WTC11 (cell line): ENCODE measurements at regions not wholly inside any gene's neighbourhood (a gene's known extent, or its start where the extent isn't known, plus 50 kb on each side); places are given as distances from the start of the nearest gene placed in this dataset.
A peak's percentile ranks its signal among the peaks of the same experiment; 100 is the strongest.
"Not testable (repeated sequence)": the region's sequence is repeated elsewhere in the genome, so short reads cannot be mapped to it uniquely, and the experiment has no call there.

Experiments used
- ATAC-seq: fragments of 200-7000 bp; cut with Tn5 transposase; 2 replicates; pipeline ENCODE4 v1.10.0; 2021; ENCODE audit warnings: mild to moderate bottlenecking, moderate library complexity
- CTCF ChIA-PET: fragments of 300-600 bp; sonication (Branson Sonifier 250); formaldehyde crosslinking; loops from one replicate; lab custom pipeline; 2021; ENCODE audit warnings: antibody characterized with exemption; lab: Charles Lee
- POLR2A ChIA-PET: fragments of 350-600 bp; sonication (Branson Sonifier 250); formaldehyde crosslinking; loops from one replicate; lab custom pipeline; 2021; ENCODE audit warnings: antibody characterized with exemption; lab: Charles Lee
- DNase-seq: peaks from one replicate; pipeline ENCODE4 v3.0.0; 2021; ENCODE audit warnings: low spot score
- H3K27ac Mint-ChIP-seq: 2 replicates; pipeline ENCODE4 v1.8.0; 2021; ENCODE audit warnings: mixed read lengths
- H3K27me3 Mint-ChIP-seq: 2 replicates; pipeline ENCODE4 v1.8.0; 2021; ENCODE audit warnings: low read depth, mild to moderate bottlenecking, moderate library complexity, mixed read lengths
- H3K36me3 Mint-ChIP-seq: 2 replicates; pipeline ENCODE4 v1.8.0; 2021; ENCODE audit warnings: mixed read lengths
- H3K4me1 Mint-ChIP-seq: 2 replicates; pipeline ENCODE4 v1.8.0; 2022; ENCODE audit warnings: mixed read lengths
- H3K4me3 Mint-ChIP-seq: 2 replicates; pipeline ENCODE4 v1.8.0; 2021; ENCODE audit warnings: mild to moderate bottlenecking, moderate library complexity, mixed read lengths
- H3K9me3 Mint-ChIP-seq: 2 replicates; pipeline ENCODE4 v1.8.0; 2021; ENCODE audit warnings: mixed read lengths
- CTCF ChIP-seq: fragments of 200-600 bp; IDR thresholded peaks from 2 replicates; pipeline ENCODE4 v1.8.0; 2022; ENCODE audit warnings: antibody characterized with exemption
- E2F5 ChIP-seq: sonication (generic); formaldehyde crosslinking; IDR thresholded peaks from 2 replicates; pipeline ENCODE4 v1.8.1; 2022; ENCODE audit warnings: mild to moderate bottlenecking, moderate library complexity, missing genetic modification reagents
- FOXK1 ChIP-seq: sonication (generic); formaldehyde crosslinking; IDR thresholded peaks from 2 replicates; pipeline ENCODE4 v1.8.0; 2022; ENCODE audit warnings: mild to moderate bottlenecking, moderate library complexity, missing genetic modification reagents
- FOXP4 ChIP-seq: sonication (generic); formaldehyde crosslinking; IDR thresholded peaks from 2 replicates; pipeline ENCODE4 v1.8.0; 2022; ENCODE audit warnings: mild to moderate bottlenecking, missing genetic modification reagents
- HMGXB4 ChIP-seq: sonication (generic); formaldehyde crosslinking; IDR thresholded peaks from 2 replicates; pipeline ENCODE4 v1.8.1; 2023; ENCODE audit warnings: mild to moderate bottlenecking, moderate library complexity, missing genetic modification reagents
- NFE2L1 ChIP-seq: sonication (generic); formaldehyde crosslinking; IDR thresholded peaks from 2 replicates; pipeline ENCODE4 v1.8.1; 2023; ENCODE audit warnings: missing genetic modification reagents
- RORB ChIP-seq: fragments of 250-450 bp; sonication (Bioruptor Pico); IDR thresholded peaks from 2 replicates; pipeline ENCODE4 v1.9.0; 2021; ENCODE audit warnings: mild to moderate bottlenecking
- SMAD4 ChIP-seq: sonication (generic); formaldehyde crosslinking; IDR thresholded peaks from 2 replicates; pipeline ENCODE4 v1.8.0; 2022; ENCODE audit warnings: mild to moderate bottlenecking, missing genetic modification reagents
- TEAD4 ChIP-seq: sonication (generic); formaldehyde crosslinking; IDR thresholded peaks from 2 replicates; pipeline ENCODE4 v1.8.0; 2022; ENCODE audit warnings: mild to moderate bottlenecking, missing genetic modification reagents
- ZNF219 ChIP-seq: sonication (generic); formaldehyde crosslinking; IDR thresholded peaks from 2 replicates; pipeline ENCODE4 v1.8.0; 2023; ENCODE audit warnings: missing genetic modification reagents, mild to moderate bottlenecking, borderline replicate concordance
- ZNF396 ChIP-seq: fragments of 250-450 bp; sonication (Bioruptor Pico); IDR thresholded peaks from 2 replicates; pipeline ENCODE4 v1.8.0; 2021; ENCODE audit warnings: mild to moderate bottlenecking, moderate library complexity, borderline replicate concordance
- ZNF512 ChIP-seq: sonication (generic); formaldehyde crosslinking; IDR thresholded peaks from 2 replicates; pipeline ENCODE4 v1.8.1; 2022; ENCODE audit warnings: missing genetic modification reagents, borderline replicate concordance

- DNase-seq, H3K27me3 Mint-ChIP-seq, H3K4me3 Mint-ChIP-seq, H3K27ac Mint-ChIP-seq, POLR2A ChIA-PET, CTCF ChIA-PET, ATAC-seq, H3K9me3 Mint-ChIP-seq: not testable (repeated sequence)
- peaks cover 19% of the 10 kb centered on the region for H3K4me1 Mint-ChIP-seq
- peaks cover 27% of the 10 kb centered on the region for H3K36me3 Mint-ChIP-seq
Observed at GRCh38 chr19:5241896-5242295, 98.7 kb downstream of the PTPRS start.

- H3K27ac Mint-ChIP-seq = peak overlapping the region; percentile 42
- H3K27me3 Mint-ChIP-seq = no peaks in the 10 kb centered on the region
- no peak overlapping the region for H3K4me3 Mint-ChIP-seq
- ChIA-PET POLR2A (no interaction called here), CTCF (no interaction called here)
- H3K9me3 Mint-ChIP-seq = no peaks in the 10 kb centered on the region
- DNase-seq = no peak
- TF ChIP-seq ZNF219 (CRISPR knock-in tag) (no peak), HMGXB4 (CRISPR knock-in tag) (no peak), SMAD4 (CRISPR knock-in tag) (no peak), CTCF (no peak), NFE2L1 (CRISPR knock-in tag) (no peak), RORB (no peak), E2F5 (no peak)
- TF ChIP-seq, all 79 proteins: peak for 0
- peak; percentile 57 for ATAC-seq
- peaks cover 9% of the 10 kb centered on the region for H3K4me1 Mint-ChIP-seq
- peaks cover 18% of the 10 kb centered on the region for H3K36me3 Mint-ChIP-seq
Observed at GRCh38 chr19:5240011-5240410, 100.6 kb downstream of the PTPRS start.

GRCh38 chr19:5238700-5239099 is 101.9 kb downstream of the PTPRS start:
- peak; percentile 59 for ATAC-seq
- no peak overlapping the region for H3K27ac Mint-ChIP-seq
- peak; percentile 35 for DNase-seq
- peaks cover 12% of the 10 kb centered on the region for H3K36me3 Mint-ChIP-seq
- no peak overlapping the region for H3K4me3 Mint-ChIP-seq
- POLR2A ChIA-PET = no interaction called here
- H3K27me3 Mint-ChIP-seq = no peaks in the 10 kb centered on the region
- CTCF ChIA-PET = no interaction called here
- TF ChIP-seq E2F5 = no peak
- TF ChIP-seq ZNF396 (CRISPR knock-in tag) = no peak
- TF ChIP-seq FOXP4 = no peak
- TF ChIP-seq TEAD4 (CRISPR knock-in tag) = no peak
- TF ChIP-seq ZNF512 (CRISPR knock-in tag) = no peak
- TF ChIP-seq FOXK1 (CRISPR knock-in tag) = no peak
- peaks cover 9% of the 10 kb centered on the region for H3K4me1 Mint-ChIP-seq
- H3K9me3 Mint-ChIP-seq = no peaks in the 10 kb centered on the region
